ENCODE measurements at regions not wholly inside any gene's neighbourhood (a gene's known extent, or its start where the extent isn't known, plus 50 kb on each side); places are given as distances from the start of the nearest gene placed in this dataset.

DNA sequence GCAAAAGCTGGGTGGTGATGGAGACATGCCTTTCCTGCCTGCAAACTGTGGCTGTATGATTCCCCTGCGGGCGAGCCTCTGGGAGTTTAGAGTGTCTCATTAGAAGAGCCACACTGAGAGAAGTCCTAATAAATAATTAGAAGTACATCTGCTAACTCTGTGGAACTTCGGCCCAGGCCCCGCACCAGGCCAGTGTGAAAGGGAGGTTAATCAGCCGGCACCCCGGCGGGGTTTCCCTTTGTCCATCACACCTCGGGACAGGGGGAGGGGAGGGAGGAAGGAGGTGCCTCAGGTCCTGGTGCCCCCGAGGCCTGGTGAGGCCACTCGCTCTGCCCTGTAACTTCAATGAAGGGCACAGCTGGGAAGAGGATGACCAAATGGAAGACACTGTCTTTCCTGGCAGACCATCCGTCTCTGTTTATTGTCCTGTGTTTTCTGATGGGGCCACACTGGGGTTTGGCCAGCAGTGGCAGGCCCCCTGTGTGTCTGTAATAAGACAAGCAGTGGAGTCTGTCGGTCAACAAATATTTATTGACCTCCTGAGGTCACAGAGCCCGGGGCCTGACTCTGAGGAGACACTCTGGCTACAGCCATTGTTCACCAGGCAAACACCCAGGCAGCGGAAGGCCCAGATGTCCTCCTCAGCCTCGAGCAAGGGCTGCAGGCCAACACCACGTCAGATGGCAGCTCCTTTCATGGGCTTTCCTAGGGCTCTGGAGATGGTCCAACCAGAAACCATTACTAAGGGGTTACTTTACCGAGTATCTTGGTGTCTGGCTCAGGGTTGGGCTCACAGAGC lies 267.5 kb upstream of the RAB4A start (continued):
- TF ChIP-seq, protein P1, sequence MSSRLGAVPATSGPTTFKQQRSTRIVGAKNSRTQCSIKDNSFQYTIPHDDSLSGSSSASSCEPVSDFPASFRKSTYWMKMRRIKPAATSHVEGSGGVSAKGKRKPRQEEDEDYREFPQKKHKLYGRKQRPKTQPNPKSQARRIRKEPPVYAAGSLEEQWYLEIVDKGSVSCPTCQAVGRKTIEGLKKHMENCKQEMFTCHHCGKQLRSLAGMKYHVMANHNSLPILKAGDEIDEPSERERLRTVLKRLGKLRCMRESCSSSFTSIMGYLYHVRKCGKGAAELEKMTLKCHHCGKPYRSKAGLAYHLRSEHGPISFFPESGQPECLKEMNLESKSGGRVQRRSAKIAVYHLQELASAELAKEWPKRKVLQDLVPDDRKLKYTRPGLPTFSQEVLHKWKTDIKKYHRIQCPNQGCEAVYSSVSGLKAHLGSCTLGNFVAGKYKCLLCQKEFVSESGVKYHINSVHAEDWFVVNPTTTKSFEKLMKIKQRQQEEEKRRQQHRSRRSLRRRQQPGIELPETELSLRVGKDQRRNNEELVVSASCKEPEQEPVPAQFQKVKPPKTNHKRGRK (CRISPR knock-in tag; IDR thresholded peaks at IDR 0.05), result no peak
- no peak; the same call in 1 of the 2 replicates for TF ChIP-seq ZNF543 (CRISPR knock-in tag; IDR thresholded peaks at IDR 0.05)
- no peak for TF ChIP-seq TOPORS (CRISPR knock-in tag; IDR thresholded peaks at IDR 0.05)
- TF ChIP-seq ZMYM3 (CRISPR knock-in tag; IDR thresholded peaks at IDR 0.05), result peak; percentile 61; the same call in 1 of the 2 replicates
- no peak for TF ChIP-seq RFX5 (IDR thresholded peaks at IDR 0.05; ENCODE audit: low read depth, low read length)
- TF ChIP-seq CEBPB (IDR thresholded peaks at IDR 0.05; ENCODE audit: borderline replicate concordance, low read depth, low read length), result no peak
- no peak for TF ChIP-seq CENPBD1 (CRISPR knock-in tag; IDR thresholded peaks at IDR 0.05; ENCODE audit: borderline replicate concordance, low read depth)
- no peak for TF ChIP-seq NCOA5 (CRISPR knock-in tag; IDR thresholded peaks at IDR 0.05)
- TF ChIP-seq, protein P2, sequence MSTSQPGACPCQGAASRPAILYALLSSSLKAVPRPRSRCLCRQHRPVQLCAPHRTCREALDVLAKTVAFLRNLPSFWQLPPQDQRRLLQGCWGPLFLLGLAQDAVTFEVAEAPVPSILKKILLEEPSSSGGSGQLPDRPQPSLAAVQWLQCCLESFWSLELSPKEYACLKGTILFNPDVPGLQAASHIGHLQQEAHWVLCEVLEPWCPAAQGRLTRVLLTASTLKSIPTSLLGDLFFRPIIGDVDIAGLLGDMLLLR (CRISPR knock-in tag; IDR thresholded peaks at IDR 0.05), result 0 out of 2 replicates have a peak, but pooled peaks have one; percentile 18
- TF ChIP-seq ARID2 (CRISPR knock-in tag; IDR thresholded peaks at IDR 0.05; ENCODE audit: borderline replicate concordance), result no peak
- no peak for TF ChIP-seq ZFP41 (CRISPR knock-in tag; IDR thresholded peaks at IDR 0.05; ENCODE audit: borderline replicate concordance)
- TF ChIP-seq ZNF350 (CRISPR knock-in tag; IDR thresholded peaks at IDR 0.05; ENCODE audit: borderline replicate concordance, low read depth), result peak; percentile 47; the same call in 1 of the 2 replicates
- no peak for TF ChIP-seq TBP (CRISPR knock-in tag; IDR thresholded peaks at IDR 0.05)
- no peak for TF ChIP-seq ZNF510 (CRISPR knock-in tag; IDR thresholded peaks at IDR 0.05; ENCODE audit: low read depth)
- no peak for TF ChIP-seq ZNF75D (CRISPR knock-in tag; IDR thresholded peaks at IDR 0.05; ENCODE audit: borderline replicate concordance)
- no peak for TF ChIP-seq TAF15 (IDR thresholded peaks at IDR 0.05; ENCODE audit: low read depth, low read length, poor library complexity, severe bottlenecking)
- TF ChIP-seq SOX6 (IDR thresholded peaks at IDR 0.05), result no peak
- TF ChIP-seq SOX6 (CRISPR knock-in tag; IDR thresholded peaks at IDR 0.05), result peak; percentile 94
- TF ChIP-seq ZMYM4 (CRISPR knock-in tag; IDR thresholded peaks at IDR 0.05), result peak; percentile 49; the same call in 1 of the 2 replicates
- no peak for TF ChIP-seq NFAT5 (CRISPR knock-in tag; IDR thresholded peaks at IDR 0.05)
- TF ChIP-seq ZNF737 (CRISPR knock-in tag; IDR thresholded peaks at IDR 0.05; ENCODE audit: borderline replicate concordance), result no peak
- no peak for TF ChIP-seq SP2 (CRISPR knock-in tag; IDR thresholded peaks at IDR 0.05)
- TF ChIP-seq SIN3B (IDR thresholded peaks at IDR 0.05; ENCODE audit: low read length), result no peak
- TF ChIP-seq SUZ12 (IDR thresholded peaks at IDR 0.05; ENCODE audit: low read depth, low read length), result no peak

All from HepG2 (cell line).